CD4-positive, alpha-beta T cell treated with Interleukin-15 for 4 hours (primary cell): ENCODE measurements at regions not wholly inside any gene's neighbourhood (a gene's known extent, or its start where the extent isn't known, plus 50 kb on each side); places are given as distances from the start of the nearest gene placed in this dataset.
"Not testable (repeated sequence)": the region's sequence is repeated elsewhere in the genome, so short reads cannot be mapped to it uniquely, and the experiment has no call there.

Experiments used
- DNase-seq: peaks from one replicate; pipeline ENCODE4 v3.0.0-alpha.2; 2020; ENCODE audit warnings: low spot score

DNA sequence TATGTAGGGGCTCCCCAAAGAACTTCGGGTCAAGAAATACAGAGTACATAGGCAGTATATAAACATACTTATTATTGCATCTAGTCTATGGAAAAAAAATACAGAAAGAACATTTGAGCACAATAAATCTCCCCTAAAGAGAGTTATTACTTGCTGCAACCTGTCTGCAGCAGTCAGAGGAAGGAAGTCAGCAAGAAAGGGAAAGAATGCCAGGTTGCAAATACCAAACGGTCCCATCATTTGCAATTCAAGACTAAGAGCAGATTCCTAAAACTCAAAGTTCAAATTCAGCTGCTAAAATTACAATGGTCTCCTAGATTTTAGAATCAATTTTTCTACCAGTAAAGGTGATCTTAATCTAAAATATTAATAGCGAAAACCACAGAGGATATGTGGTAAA, 236.2 kb upstream of the NUDT6 start:
- DNase-seq: no peak

DNA sequence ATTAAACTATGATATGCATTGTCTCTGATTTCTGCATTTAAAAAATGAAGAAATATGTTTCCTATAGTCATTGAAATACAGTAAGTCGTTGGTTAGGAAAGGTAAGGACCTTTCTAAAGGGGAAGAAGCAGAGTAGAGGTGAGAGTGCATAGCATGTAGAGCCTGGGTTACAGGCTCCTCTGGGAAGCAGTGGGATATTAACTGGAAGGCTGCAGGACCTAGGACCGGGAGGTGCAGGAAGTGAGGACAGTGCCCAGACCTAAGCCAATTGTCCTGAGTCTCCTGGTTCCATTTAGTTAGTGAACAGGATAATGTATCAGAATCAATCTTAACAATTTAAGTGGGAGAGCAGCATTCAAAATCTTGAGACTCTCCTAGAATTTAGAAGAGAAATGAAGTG, 237.1 kb upstream of the NUDT6 start:
- DNase-seq: no peak

DNA sequence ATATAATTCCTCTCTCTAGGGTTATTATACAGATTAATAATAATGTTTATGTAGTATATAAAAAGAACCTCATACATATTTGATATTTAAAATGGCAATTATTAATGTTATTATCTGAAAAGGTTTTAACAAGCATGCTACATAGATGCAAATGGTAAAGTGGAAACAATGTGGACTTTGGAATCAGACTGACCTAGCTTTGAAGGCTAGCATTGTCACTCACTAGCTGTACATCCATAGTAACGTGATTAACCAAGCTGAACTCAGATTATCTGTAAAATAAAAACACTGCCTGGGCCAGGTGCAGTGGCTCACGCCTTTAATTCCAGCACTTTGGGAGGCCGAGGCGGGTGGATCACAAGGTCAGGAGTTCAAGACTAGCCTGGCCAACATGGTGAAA, 233.7 kb upstream of the SPRY1 start:
- DNase-seq: no peak

DNA sequence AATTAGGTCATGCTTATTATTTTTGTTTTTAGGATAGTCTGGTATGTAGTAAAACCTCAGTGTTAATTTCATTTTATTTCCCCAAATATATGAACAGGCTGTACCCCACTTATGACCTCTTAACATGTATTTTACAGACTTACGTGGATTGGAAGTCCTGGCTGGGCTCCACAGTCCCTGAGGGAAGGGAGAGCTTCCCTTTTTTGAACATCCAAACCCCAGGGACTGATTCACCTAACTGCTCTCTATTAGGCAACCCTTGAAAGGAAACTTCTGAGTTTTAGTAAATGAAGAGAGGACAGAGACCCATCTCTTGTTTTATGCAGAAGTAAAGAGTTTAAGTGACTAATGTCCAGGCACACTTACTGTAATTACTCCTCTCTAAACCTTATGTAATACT, 233.1 kb upstream of the SPRY1 start:
- DNase-seq: no peak

DNA sequence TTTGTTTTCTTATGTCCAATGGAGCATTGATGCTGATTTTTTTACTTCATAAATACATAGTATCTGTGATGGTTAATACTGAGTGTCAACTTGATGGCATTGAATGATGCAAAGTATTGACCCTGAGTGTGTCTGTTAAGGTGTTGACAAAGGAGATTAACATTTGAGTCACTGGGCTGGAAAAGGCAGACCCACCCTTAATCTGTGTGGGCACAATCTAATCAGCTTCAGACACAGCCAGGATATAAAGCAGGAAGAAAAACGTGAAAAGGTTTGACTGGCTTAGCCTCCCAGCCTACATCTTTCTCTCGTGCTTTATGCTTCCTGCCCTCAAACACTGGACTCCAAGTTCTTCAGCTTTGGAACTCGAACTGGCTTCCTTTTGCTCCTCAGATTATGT, 230.6 kb upstream of the SPRY1 start:
- no peak for DNase-seq

DNA sequence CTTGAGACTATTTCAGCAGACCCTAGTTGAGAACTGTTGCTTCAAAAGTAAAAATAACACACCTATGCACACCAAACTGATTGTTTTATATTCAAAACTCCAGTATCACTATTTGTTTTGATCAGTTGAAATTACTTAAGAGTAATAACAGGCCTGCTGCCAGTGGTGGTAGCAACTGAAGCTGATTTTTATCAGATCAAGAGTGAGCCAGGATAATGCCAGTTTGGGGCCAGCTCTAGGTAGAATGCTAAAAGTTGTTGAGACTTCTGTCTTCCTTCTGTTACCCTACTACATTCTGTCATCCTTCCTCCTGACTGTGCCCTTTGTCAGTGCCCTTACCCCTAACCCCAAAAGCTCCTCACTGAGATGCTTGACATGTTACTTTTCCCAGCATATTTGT, 228.7 kb upstream of the SPRY1 start:
- DNase-seq: no peak

DNA sequence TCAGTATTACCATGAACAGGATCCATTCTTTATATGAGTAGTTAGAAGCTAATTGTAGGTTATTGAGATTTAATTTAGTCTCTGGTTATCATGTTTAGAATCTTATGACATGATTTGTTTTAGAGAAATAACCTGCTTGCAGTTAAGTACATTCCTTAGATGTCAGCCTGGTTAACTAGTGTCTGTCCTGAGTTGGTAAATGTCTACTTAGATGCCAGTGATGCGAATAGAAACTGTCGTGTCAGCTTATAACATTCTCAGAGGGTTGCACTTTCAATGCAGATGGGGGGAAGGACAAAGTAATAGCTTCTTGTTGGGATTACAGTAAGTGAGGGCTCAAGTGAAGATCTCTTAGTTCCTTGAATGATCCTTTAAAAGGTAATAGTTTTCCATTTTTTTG, 227.8 kb upstream of the SPRY1 start:
- DNase-seq: no peak

DNA sequence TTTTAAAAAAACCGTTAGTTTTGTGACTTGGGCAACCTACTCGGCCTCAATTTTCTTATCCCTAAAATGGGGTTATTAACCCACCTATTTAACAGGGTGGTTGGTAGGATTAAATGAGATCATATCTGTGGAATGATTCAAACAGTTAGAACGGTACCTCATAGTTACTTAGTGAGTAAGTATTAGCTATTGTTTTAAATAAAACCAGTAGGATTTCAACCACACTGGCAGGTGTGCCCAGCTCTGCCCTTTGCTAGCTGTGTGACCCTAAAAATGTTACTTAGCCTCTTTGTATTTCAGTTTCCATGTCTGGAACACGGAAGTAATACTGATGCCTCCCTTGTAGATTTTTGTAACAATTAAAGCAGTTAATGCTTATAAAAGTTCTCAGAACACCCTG, 225.8 kb upstream of the SPRY1 start:
- DNase-seq: no peak

DNA sequence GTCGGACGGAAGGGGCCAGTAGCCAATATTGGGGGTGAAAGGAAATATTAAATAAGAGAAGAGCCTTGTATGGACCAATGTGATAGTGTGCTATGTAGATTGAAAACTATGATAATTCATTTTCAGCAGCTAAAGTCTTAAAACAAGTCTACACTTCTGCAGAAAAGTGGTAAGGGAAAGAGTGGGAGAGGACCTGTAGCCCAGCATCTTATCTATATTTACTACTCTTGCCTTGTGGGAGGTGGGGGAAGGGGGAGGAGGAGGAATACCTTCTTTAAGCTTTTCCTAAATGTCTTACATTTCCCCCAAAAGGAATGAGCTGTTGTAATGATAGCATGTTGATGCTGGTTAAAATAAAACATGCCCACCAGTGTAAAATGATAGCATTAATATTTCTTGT, 220.0 kb upstream of the SPRY1 start:
- no peak for DNase-seq

DNA sequence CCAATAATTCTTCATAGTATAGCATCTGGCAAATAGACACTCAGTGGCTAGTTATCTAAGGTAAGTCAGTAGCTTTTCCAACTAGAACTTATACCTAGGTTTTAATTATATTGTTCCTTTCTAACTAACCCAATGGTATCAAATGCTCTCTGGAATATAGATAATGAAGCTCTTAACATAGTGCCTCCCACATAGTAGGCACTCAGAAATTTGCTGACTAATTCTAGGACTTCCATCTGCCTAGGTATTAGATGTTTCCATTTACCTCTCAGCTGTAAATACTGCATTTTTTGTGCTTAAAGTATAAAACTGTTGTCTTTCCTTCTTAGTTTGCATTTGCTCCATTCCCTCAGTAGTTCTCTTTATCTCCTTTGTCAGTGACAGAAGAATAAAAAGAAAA, 214.3 kb upstream of the SPRY1 start:
- DNase-seq: no peak

DNA sequence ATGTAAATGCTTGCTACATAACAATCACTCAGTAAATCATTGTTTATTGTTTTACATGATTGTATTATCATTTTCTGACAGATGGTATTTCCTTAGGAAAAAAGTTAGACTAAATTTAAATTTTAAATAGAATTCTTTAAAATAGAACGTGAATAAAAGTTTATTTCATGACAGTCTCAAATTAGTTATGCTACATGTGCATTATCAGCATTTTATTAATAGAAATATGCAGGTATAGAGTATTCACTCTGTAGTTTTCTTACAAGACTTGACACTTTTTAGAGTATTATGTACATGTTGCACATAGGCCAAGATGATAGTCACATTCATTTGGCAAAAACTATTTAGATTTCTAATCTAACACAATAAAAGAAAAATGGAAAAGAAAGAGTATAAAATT, 213.3 kb upstream of the SPRY1 start:
- DNase-seq: no peak

DNA sequence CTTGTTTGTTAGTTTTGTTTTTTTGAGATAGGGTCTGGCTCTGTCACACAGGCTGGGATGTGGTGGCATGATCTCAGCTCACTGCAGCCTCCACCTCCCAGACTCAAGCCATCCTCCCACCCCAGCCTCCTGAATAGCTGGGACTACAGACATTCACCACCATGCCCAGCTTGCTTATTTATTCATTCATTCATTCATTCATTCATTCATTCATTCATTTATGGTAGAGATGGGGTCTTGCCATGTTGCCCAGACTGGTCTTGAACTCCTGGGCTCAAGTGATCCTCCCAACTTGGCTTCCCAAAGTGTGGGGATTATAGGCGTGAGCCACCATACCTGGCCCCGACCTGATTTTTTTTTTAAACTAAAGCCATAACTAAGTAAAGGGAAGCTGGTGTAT, 212.8 kb upstream of the SPRY1 start:
- not testable (repeated sequence) for DNase-seq

DNA sequence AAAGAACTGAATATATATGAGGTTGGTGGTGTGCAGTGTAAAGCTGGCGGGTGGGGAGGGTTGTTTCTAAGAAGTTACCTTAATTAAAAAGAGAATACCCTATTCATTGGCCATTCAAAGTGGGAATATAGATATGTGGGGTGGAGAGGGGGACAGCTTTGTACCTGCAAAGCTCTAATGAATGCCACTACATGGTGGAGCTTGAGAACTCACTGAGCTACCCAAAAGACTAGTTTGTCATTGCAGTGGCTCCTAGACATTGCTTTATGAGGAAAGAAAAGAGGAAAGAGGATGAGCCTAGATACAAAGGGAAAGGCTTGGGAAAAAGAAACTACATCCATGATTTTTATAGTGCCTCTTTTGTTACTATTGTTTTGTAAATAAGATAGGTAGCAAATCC, 209.9 kb upstream of the SPRY1 start:
- DNase-seq: no peak

DNA sequence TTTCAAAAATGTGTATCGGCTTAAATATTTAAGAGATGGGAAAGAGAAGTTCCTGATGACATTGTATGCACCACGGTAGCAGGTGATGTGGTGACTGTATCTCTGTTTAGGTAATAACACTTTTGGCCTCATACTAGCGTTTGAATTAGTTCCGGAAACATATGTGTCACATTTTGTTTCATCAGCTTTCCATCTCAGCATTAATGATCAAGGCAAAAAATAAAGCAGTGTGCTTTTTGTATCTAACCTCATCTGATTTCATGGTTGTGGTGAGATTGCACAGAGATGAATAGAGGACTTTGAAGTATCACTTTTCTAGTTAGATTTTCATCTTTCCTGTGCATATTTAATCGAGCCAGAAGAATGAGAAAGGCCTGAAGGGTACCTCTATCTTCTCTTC, 206.4 kb upstream of the SPRY1 start:
- no peak for DNase-seq

DNA sequence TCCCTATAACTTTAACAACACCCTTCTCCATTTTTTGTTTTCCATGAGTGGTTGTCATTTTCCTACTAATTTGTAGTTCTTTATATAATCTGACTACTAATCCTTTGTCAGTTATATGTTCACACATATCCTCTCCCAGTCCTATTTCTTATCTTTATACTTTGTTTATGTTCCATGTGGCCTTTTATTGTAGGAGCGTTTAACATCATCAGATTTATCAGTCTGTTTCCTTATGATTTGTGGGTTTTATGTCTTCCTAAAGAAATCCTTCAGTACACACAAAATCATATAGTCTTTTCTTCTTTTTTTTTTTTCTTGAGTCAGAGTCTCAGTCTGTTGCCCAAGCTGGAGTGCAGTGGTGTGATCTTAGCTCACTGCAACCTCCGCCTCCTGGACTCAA, 204.9 kb upstream of the SPRY1 start:
- DNase-seq: no peak

DNA sequence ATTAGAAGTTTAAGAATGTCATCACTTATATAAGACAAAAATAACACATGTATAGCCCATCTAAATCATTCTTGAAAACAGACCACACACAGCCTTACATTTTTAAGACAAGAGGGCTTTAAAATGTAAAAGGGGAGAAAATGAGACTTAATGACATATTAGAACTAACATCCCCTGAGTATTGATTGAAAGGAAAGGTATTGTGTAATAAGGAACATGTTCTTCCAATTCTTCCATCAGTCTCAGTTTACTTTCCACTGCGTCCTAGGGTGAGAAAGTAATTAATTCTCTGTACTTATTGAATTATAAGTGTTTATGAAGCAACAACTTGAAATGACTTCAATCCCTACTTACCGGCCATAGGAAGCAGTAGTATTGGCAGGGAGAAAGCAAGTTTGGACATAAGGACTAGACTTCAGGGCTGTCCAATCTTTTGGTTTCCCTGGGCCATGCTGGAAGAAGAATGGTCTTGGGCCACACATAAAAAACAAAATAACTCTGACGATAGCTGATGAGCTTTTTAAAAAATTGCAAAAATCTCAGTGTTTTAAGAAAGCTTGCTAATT, 202.7 kb upstream of the SPRY1 start:
- no peak for DNase-seq

DNA sequence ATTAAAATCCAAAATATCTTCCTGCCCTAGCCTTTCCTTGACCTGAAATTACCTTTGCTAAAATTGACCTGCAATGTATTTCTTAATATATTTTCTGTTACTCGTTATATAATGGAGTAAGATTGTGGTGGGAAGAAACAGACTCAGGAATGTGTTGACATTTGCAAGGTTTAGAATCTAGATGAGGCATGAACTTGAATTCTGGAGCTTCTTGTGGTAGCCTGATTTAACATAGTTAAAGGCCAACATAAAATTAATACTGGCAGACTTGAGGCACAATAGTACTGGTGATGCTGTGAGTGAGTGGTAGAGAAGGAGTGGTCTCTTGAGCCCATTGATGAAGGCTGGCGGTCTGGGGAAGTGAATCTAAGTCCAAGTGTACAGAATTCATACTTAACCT, 197.9 kb upstream of the SPRY1 start:
- DNase-seq: no peak

DNA sequence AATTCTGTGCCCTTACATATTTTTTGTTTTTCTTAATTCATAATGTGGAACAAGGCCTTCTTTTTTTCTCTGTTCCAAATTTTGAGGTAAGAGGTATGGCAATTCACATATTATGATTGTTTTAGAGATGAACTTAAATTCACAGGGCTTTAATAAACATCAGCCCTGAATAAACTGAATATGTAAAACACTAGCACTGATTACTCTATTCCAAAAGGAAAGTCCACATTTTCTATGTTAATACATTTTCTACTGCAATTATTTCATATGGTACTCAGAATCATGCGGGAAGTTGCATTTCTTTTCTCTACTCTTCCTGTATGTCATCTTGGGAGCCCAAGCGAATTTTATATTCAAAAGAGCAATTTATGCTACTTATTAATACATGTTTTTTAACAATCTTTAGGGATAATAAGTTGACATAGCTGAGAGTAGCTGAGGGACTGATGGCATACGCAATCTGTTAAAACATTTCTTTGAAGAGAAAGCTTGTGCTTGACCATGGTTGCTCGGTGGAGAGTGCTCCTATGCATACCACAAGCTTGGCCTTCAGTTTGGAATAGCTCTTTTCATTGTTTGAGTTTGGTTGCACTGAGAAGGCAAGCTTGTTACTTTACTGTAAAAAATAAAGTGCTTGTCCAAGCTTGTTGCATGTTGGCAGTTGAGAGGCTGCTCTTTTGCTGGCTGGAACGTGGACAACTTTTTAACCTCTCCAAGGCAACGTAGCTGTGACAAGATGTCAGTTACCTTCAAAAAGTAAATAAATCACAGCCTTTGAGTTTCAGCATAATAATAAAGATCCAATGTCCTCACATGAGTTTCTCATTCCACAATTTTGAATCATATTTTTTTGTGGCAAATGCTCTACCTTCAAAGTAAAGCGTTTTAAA, 196.3 kb upstream of the SPRY1 start:
- no peak for DNase-seq

DNA sequence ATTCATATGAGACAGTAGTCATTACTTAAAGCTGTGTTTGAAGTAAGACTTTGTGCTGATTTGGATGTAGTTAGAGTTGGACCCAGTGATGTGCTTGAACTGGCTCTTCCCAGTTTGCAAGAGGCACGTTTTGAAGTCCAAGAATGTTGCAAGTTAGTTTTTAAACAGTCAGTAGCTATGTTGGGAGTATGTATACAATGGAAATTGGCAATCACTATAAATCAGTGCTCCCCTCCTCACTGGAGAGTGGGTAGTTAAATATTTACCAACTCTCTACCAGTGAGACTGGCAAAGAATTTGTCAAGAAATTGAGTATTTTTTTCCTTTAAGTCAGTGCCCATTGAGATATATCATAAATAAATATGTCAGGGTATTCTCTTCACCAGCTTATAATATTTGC, 191.9 kb upstream of the SPRY1 start:
- DNase-seq: no peak

DNA sequence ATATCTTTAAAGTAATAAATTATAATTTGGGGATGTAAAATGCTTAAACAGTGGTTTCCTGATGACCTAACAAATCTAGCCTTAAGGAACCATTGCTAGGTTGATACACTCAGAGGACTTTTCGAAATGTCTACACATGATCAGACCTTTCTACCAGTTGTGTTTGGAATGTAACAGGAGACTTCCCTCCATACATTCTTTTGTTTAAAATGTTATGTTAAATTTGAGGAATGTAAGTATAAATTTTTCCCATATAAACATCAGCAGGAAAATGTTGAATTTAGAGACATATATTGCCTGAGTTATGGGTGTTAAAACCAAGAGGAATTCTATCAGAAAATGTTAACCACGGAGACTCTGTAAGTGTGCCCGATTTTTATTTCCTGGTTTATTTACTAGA, 190.6 kb upstream of the SPRY1 start:
- DNase-seq: no peak

DNA sequence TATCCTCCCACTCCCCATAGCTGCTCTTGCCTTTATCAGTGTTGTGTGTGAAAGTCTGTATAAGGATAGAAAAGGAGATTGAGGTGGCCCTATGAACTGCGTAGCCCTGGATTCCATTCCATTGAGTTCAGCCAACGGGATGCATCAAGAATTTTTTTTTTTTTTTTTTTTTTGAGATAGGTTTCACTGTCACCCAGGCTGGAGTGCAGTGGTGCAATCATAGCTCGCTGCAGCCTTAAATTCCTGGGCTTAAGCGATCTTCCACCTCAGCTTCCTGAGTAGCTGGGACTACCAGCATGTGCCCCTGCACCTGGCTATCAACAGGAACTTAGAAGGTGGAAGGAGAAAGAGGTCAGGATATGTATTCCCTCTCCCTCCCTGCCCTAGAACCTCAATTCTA, 187.2 kb upstream of the SPRY1 start:
- no peak for DNase-seq

DNA sequence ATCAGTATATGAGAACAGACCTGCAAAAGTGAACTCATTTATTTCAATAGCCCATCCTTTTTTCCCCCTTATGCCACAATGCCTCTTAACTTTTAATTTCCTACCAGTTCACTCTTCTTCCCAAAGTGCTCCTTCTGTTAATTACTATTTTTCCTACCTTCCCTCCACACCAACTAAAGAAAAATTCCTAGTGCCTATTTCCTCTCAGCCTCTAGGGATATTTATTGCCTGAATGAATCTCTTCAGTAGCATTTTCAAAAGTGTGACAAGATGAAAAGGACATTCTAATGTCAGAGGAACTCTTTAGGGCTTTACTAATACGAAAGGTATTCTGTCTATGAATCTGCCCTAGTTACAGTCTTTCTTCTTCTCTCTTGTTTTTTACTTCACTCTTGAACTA, 181.1 kb upstream of the SPRY1 start:
- no peak for DNase-seq

DNA sequence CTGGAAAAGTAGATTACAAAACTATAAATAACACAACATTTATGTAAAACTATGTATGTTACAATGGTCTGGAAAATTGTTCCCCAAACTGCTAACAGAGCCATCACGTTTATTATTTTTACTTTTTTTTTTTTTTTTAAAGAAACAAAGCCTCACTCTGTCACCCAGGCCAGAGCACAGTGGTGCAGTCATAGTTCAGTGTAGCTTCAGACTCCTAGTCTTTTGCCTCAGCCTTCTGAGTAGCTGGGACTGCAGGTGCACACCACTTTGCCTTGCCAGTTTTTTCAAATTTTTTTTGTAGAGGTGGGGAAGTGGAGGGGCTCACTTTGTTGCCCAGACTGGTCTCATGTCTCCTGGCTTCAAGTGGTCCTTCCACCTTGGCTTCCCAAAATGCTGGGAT, 180.1 kb upstream of the SPRY1 start:
- no peak for DNase-seq

DNA sequence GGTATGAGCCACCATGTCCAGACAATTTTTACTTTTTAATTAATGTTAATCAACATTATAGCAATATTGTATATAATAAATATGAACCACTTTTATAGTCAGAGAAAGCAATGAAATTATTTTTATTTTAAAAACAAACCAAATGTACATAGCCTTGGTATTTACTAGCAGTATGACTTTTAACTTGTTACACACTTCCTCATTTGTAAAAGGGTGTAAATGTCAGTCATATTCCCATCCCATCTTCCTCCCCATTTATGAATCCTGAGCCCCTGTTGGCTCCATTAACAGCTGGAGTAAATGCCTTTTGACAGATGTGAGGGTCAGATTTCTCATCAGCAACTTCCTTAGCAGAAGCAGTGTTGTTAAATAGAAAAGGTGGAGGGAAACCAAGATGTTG, 179.6 kb upstream of the SPRY1 start:
- DNase-seq: no peak
